ENCODE measurements at regions not wholly inside any gene's neighbourhood (a gene's known extent, or its start where the extent isn't known, plus 50 kb on each side); places are given as distances from the start of the nearest gene placed in this dataset.

- Histone ChIP-seq H3K4me1 (ENCODE audit: low read length) (no peaks in the 10 kb centered on the region), H3K9me3 (replicated peaks; ENCODE audit: insufficient read depth, low read length) (no peaks in the 10 kb centered on the region), H3K4me3 (ENCODE audit: low read length) (no peak overlapping the region), H3F3A (ENCODE audit: insufficient read depth, low read length) (no peaks in the 10 kb centered on the region), H3K27ac (ENCODE audit: low read length) (no peak overlapping the region), H3K36me3 (replicated peaks; ENCODE audit: insufficient read depth, low read length) (no peaks in the 10 kb centered on the region), H3K4me2 (ENCODE audit: low read depth, low read length) (no peak overlapping the region), H2AFZ (ENCODE audit: low read length) (no peak overlapping the region), H4K20me1 (ENCODE audit: insufficient read depth, low read length) (no peaks in the 10 kb centered on the region), H3K9me2 (replicated peaks; ENCODE audit: insufficient read depth, low read length) (no peaks in the 10 kb centered on the region), H3K27me3 (replicated peaks; ENCODE audit: insufficient read depth, low read length) (peaks cover 43% of the 10 kb centered on the region), H3K9ac (ENCODE audit: low read length) (no peak overlapping the region), H3K79me2 (ENCODE audit: low read length) (no peaks in the 10 kb centered on the region)
- no peak for DNase-seq
- TF ChIP-seq EZH2phosphoT487 (IDR thresholded peaks at IDR 0.05; ENCODE audit: low read length): no peak
- TF ChIP-seq, protein P1, sequence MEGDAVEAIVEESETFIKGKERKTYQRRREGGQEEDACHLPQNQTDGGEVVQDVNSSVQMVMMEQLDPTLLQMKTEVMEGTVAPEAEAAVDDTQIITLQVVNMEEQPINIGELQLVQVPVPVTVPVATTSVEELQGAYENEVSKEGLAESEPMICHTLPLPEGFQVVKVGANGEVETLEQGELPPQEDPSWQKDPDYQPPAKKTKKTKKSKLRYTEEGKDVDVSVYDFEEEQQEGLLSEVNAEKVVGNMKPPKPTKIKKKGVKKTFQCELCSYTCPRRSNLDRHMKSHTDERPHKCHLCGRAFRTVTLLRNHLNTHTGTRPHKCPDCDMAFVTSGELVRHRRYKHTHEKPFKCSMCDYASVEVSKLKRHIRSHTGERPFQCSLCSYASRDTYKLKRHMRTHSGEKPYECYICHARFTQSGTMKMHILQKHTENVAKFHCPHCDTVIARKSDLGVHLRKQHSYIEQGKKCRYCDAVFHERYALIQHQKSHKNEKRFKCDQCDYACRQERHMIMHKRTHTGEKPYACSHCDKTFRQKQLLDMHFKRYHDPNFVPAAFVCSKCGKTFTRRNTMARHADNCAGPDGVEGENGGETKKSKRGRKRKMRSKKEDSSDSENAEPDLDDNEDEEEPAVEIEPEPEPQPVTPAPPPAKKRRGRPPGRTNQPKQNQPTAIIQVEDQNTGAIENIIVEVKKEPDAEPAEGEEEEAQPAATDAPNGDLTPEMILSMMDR (IDR thresholded peaks at IDR 0.05; ENCODE audit: low read length): no peak
- no peak for TF ChIP-seq EZH2 (optimal IDR thresholded peaks at IDR 0.05; ENCODE audit: low read depth, low read length)
These were observed 164.4 kb downstream of the BRD1 start for GRCh38 chr22:49663311-49663711.

DNA sequence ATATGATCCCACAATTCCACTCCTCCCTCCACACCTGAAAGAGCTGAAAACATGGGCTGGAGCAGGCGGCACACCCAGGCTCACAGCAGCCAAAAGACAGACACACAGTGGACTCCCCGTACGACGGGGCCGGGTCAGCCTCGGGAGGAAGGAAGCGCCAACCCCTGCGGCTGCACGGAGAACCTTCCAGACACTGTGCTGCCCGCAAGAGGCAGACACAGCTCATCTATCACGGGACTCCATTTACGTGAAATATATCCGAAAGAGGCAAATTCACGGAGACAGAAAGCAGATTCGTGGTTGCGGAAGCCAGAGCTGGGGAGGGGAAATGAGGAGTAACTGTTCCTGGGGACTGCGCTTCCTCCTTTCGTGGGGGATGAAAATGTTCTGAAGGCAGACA is 165.0 kb downstream of the BRD1 start:
- Histone ChIP-seq H3K27ac (ENCODE audit: low read length) (no peak overlapping the region), H3K27me3 (replicated peaks; ENCODE audit: insufficient read depth, low read length) (peaks cover 41% of the 10 kb centered on the region), H4K20me1 (ENCODE audit: insufficient read depth, low read length) (no peaks in the 10 kb centered on the region), H3K9ac (ENCODE audit: low read length) (no peak overlapping the region), H3K9me2 (replicated peaks; ENCODE audit: insufficient read depth, low read length) (no peaks in the 10 kb centered on the region), H3K79me2 (ENCODE audit: low read length) (no peaks in the 10 kb centered on the region), H3K4me2 (ENCODE audit: low read depth, low read length) (no peak overlapping the region), H3F3A (ENCODE audit: insufficient read depth, low read length) (no peaks in the 10 kb centered on the region), H3K36me3 (replicated peaks; ENCODE audit: insufficient read depth, low read length) (no peaks in the 10 kb centered on the region), H3K4me1 (ENCODE audit: low read length) (no peaks in the 10 kb centered on the region), H3K4me3 (ENCODE audit: low read length) (no peak overlapping the region), H3K9me3 (replicated peaks; ENCODE audit: insufficient read depth, low read length) (no peaks in the 10 kb centered on the region), H2AFZ (ENCODE audit: low read length) (no peak overlapping the region)
- TF ChIP-seq EZH2phosphoT487 (IDR thresholded peaks at IDR 0.05; ENCODE audit: low read length) (no peak), EZH2 (optimal IDR thresholded peaks at IDR 0.05; ENCODE audit: low read depth, low read length) (no peak)
- TF ChIP-seq, protein P1 (IDR thresholded peaks at IDR 0.05; ENCODE audit: low read length): no peak
- no peak for DNase-seq

DNA sequence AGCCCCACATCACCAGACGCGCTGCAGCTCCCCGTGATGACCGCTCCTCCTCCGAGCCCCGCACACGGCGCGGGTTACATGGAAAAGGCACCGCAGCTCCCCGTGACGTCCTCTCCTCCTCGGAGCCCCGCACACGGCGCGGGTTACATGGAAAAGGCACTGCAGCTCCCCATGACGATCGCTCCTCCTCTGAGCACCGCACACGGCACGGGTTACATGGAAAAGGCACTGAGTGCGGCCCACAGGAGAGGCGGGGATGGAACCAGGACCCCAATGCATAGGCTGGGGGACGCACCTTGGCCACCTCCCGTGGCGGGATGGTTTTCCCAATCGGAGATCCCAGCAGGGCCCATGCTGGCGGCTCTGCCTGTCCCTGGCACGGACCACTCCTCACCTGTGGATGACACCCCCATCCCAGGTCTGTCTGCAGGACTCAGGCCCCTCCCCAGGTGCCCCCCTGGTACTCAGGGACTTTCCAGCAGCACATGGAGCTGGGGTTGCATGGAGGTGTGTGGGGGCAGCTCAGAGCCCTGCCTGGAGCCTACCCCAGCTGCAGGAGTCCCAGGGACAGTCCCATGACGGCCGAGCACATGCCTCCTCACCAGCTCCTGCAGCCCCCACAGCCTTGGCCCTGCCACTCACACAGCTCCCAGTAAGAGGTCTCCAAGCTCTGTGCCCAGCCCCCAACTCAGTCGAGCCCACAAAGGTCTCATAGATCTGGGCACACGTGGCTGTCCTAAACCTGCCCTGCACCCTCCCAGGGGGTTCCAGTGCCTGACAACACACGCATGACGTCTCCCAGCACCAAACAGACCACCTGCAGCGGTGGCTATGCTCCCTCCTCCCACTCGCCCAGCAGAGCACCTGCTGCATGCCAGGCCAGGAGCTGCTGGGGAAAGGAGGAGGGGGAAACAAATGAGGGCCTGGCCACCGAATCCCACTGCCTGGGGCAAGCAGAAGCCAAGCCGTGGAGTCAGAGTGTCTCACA is 166.6 kb downstream of the BRD1 start:
- no peaks in the 10 kb centered on the region for H3K9me2 ChIP-seq (replicated peaks; ENCODE audit: insufficient read depth, low read length)
- DNase-seq: no peak
- H3K4me2 ChIP-seq (ENCODE audit: low read depth, low read length): no peak overlapping the region
- no peak overlapping the region for H3K4me3 ChIP-seq (ENCODE audit: low read length)
- H3K79me2 ChIP-seq (ENCODE audit: low read length): peaks cover 11% of the 10 kb centered on the region
- TF ChIP-seq, protein P1 (IDR thresholded peaks at IDR 0.05; ENCODE audit: low read length): no peak
- TF ChIP-seq EZH2 (optimal IDR thresholded peaks at IDR 0.05; ENCODE audit: low read depth, low read length) (no peak), EZH2phosphoT487 (IDR thresholded peaks at IDR 0.05; ENCODE audit: low read length) (no peak)
- no peak overlapping the region for H2AFZ ChIP-seq (ENCODE audit: low read length)
- H4K20me1 ChIP-seq (ENCODE audit: insufficient read depth, low read length): no peaks in the 10 kb centered on the region
- no peaks in the 10 kb centered on the region for H3K9me3 ChIP-seq (replicated peaks; ENCODE audit: insufficient read depth, low read length)
- H3K4me1 ChIP-seq (ENCODE audit: low read length): 0 out of 2 replicates have a peak, but pooled peaks cover 2% of the 10 kb centered on the region
- no peaks in the 10 kb centered on the region for H3F3A ChIP-seq (ENCODE audit: insufficient read depth, low read length)
- H3K27ac ChIP-seq (ENCODE audit: low read length): no peak overlapping the region
- H3K27me3 ChIP-seq (replicated peaks; ENCODE audit: insufficient read depth, low read length): peaks cover 37% of the 10 kb centered on the region
- no peaks in the 10 kb centered on the region for H3K36me3 ChIP-seq (replicated peaks; ENCODE audit: insufficient read depth, low read length)
- no peak overlapping the region for H3K9ac ChIP-seq (ENCODE audit: low read length)

Data from MM.1S (cell line).